Stomach (tissue), 4 donors: ENCODE measurements at regions not wholly inside any gene's neighbourhood (a gene's known extent, or its start where the extent isn't known, plus 50 kb on each side); places are given as distances from the start of the nearest gene placed in this dataset.

Experiments used
- EP300 ChIP-seq: sonication (generic); formaldehyde crosslinking; IDR thresholded peaks from one replicate; pipeline ENCODE4 v1.6.1; 2017; ENCODE audit warnings: antibody characterized with exemption
- POLR2AphosphoS5 ChIP-seq, 3 donors: sonication (generic); formaldehyde crosslinking; IDR thresholded peaks; one replicate each; pipeline ENCODE4 v1.6.1; 2016; ENCODE audit warnings: antibody characterized with exemption in 3 of 3

DNA sequence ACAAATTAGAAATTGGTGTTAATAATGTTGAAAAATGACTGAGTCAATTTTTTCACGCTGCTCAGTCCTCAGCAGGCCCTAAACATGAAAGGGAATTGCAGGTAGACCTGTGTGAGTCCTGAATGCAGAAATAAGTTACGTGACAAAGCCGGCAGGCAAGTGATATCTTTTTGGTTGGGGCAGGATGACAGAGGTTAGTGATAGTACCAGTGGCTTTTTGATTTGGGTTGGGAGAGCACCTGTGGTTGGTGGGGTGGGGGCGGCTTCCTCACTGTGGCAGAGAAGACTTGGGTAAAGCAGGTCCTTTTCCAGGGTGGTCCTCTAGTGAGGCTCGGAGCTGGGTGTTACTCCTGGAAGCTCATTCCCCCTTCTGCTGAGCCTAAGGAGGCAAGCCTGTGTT lies 164.7 kb downstream of the TMEM167A start:
- TF ChIP-seq POLR2AphosphoS5 (IDR thresholded peaks at IDR 0.05) (no peak), EP300 (no peak)
